ENCODE measurements at regions not wholly inside any gene's neighbourhood (a gene's known extent, or its start where the extent isn't known, plus 50 kb on each side); places are given as distances from the start of the nearest gene placed in this dataset.

DNA sequence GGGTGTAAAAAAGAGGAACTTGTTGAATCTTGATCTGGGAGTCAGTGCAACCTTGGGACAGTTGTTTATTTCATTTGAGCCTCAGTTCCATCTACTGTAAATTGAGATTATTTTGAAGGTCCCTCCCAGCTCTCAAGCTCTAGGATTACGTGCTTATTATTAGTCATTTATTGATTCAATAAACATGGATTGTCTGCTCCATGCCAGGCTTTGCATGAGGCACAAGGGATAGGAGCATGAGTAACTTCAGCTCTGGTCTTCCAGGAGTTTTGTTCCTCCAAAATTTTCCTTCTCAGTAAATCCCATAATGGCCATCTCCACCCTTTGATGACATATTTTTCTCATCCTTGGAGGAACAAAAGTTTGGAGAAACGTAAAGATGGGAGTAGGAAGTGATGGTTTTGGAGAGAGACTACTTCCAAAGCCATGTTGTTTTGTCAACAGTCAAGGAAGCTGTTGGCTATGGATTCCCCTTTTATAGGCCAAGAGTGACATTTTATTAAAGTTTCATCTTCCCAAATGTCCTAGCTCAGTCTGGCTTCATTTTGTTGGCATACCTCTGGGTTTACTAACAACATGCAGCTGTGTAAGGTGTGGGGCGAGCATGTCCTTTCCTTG lies 244.6 kb downstream of the DMRT2 start:
- no peaks in the 10 kb centered on the region for H3K27me3 Mint-ChIP-seq
- H3K27ac Mint-ChIP-seq, result no peak overlapping the region
- no peaks in the 10 kb centered on the region for H3K4me1 Mint-ChIP-seq
- no peak for DNase-seq
- no peak for ATAC-seq (ENCODE audit: low read depth)
- H3K36me3 Mint-ChIP-seq, result no peaks in the 10 kb centered on the region
- POLR2A ChIA-PET, result no interaction called here
- no peaks in the 10 kb centered on the region for H3K9me3 Mint-ChIP-seq
- no peak overlapping the region for H3K4me3 Mint-ChIP-seq

DNA sequence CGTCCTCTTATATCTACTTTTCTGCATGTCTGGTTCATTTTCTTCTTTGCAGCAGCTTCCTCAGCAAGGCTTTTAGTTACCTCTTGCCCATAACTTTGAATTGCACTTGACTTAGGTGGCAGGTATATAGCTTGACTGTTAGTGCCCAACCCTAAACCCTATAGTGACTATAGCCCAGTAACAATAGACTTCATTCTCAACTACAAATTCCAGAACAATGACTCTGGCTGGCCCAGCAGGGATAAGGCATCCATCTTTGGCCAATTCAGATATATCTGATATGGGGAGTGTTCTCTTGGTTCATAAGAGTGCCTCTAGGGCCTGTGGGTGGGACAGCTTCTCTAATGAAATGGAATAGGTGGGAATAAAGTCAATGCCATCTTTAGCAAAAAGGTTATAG lies 246.2 kb downstream of the DMRT2 start:
- Mint-ChIP-seq H3K27me3 (no peaks in the 10 kb centered on the region), H3K27ac (no peak overlapping the region), H3K4me3 (no peak overlapping the region), H3K9me3 (no peaks in the 10 kb centered on the region), H3K36me3 (no peaks in the 10 kb centered on the region), H3K4me1 (no peaks in the 10 kb centered on the region)
- POLR2A ChIA-PET, result no interaction called here
- ATAC-seq (ENCODE audit: low read depth) (no peak), DNase-seq (no peak)

DNA sequence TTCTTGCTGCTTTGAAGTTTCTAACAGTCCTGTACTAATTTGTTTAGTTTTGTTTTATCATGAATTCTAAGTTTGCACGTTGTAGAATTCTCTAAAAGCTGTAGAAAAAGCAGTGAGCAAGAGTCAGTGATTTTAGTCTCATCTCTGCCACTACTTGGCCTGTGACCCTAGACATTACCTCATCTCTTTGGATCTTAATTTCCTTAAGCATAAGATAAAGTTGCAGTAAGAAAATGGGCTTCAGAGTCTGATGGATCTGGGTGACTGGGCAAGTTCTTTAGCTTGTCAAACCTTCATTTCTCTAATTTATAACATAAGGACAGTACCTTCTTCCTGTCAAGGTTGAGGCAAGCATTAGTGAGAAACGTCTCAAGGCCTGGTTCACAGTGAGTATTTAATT lies 247.9 kb downstream of the DMRT2 start:
- Mint-ChIP-seq H3K9me3 (no peaks in the 10 kb centered on the region), H3K4me1 (no peaks in the 10 kb centered on the region), H3K27ac (no peak overlapping the region), H3K36me3 (no peaks in the 10 kb centered on the region), H3K27me3 (no peaks in the 10 kb centered on the region), H3K4me3 (no peak overlapping the region)
- ATAC-seq (ENCODE audit: low read depth), result no peak
- no peak for DNase-seq
- POLR2A ChIA-PET, result no interaction called here

- Mint-ChIP-seq H3K9me3 (no peaks in the 10 kb centered on the region), H3K4me1 (no peaks in the 10 kb centered on the region), H3K4me3 (no peak overlapping the region), H3K27me3 (no peaks in the 10 kb centered on the region), H3K36me3 (no peaks in the 10 kb centered on the region), H3K27ac (no peak overlapping the region)
- POLR2A ChIA-PET, result no interaction called here
- DNase-seq (no peak), ATAC-seq (ENCODE audit: low read depth) (no peak)
These were observed 250.8 kb downstream of the DMRT2 start for GRCh38 chr9:1300941-1301340.

- POLR2A ChIA-PET, result no interaction called here
- no peaks in the 10 kb centered on the region for H3K4me1 Mint-ChIP-seq
- DNase-seq (no peak), ATAC-seq (ENCODE audit: low read depth) (no peak)
- H3K36me3 Mint-ChIP-seq, result no peaks in the 10 kb centered on the region
- H3K4me3 Mint-ChIP-seq, result no peak overlapping the region
- H3K27ac Mint-ChIP-seq, result no peak overlapping the region
- no peaks in the 10 kb centered on the region for H3K9me3 Mint-ChIP-seq
- H3K27me3 Mint-ChIP-seq, result no peaks in the 10 kb centered on the region
These were observed 253.8 kb downstream of the DMRT2 start for GRCh38 chr9:1303932-1304331.

DNA sequence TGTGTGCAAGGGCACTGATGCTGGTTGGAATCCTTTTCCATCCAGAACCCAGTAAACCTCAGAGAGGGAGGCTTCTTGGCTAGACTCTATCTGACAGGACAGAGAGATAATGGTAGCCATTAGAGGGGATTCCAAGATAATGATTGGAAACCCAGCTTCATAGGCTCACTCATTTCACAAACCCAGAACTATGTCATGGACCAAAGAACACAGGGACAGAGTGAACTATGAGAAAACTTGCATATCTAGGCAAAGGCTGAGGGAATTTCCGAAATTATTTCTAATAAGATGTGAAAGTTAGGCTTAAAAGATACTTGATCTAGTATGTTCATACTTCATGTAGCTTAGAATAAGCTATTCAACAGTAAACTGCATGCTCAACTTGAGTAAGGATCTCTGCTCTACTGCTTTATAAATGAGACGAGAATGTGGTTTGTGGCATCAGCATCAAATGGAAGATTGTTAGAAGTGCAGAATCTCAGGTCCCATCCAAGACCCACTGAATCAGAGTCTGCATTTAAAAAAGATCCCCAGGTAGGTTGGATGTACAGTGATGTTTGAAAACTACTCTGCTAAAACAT lies 261.4 kb downstream of the DMRT2 start:
- Mint-ChIP-seq H3K36me3 (no peaks in the 10 kb centered on the region), H3K4me3 (no peak overlapping the region), H3K27me3 (no peaks in the 10 kb centered on the region), H3K27ac (no peak overlapping the region), H3K9me3 (no peaks in the 10 kb centered on the region), H3K4me1 (no peaks in the 10 kb centered on the region)
- ATAC-seq (ENCODE audit: low read depth), result no peak
- POLR2A ChIA-PET, result no interaction called here
- no peak for DNase-seq

DNA sequence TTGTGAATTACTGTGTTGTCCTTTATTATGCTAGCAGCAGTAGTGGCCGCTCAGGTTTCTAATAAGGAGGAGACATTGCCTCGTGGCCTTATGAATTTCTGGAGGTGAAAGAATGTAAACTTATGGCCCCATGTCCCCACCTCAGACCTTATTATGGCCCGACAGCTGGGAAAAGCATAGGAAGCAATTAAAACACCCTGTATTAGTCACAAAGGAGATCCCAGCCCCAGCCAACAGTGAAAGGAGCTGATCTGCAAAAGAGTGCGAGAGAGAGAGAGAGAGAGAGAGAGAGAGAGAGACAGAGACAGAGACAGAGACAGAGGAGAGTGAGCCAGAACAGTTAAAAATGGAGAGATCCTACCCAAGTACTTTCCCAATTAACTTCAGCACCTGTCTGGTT lies 269.3 kb downstream of the DMRT2 start:
- no peak for ATAC-seq (ENCODE audit: low read depth)
- Mint-ChIP-seq H3K27ac (no peak overlapping the region), H3K27me3 (peaks cover 5% of the 10 kb centered on the region), H3K36me3 (no peaks in the 10 kb centered on the region), H3K4me1 (no peaks in the 10 kb centered on the region), H3K9me3 (peaks cover 1% of the 10 kb centered on the region), H3K4me3 (no peak overlapping the region)
- POLR2A ChIA-PET, result no interaction called here
- no peak for DNase-seq

- H3K36me3 Mint-ChIP-seq, result no peaks in the 10 kb centered on the region
- POLR2A ChIA-PET, result no interaction called here
- ATAC-seq (ENCODE audit: low read depth), result no peak
- peaks cover 5% of the 10 kb centered on the region for H3K27me3 Mint-ChIP-seq
- DNase-seq, result no peak
- H3K9me3 Mint-ChIP-seq, result peaks cover 1% of the 10 kb centered on the region
- no peak overlapping the region for H3K27ac Mint-ChIP-seq
- no peak overlapping the region for H3K4me3 Mint-ChIP-seq
- no peaks in the 10 kb centered on the region for H3K4me1 Mint-ChIP-seq
These were observed 269.9 kb downstream of the DMRT2 start for GRCh38 chr9:1320051-1320557.

DNA sequence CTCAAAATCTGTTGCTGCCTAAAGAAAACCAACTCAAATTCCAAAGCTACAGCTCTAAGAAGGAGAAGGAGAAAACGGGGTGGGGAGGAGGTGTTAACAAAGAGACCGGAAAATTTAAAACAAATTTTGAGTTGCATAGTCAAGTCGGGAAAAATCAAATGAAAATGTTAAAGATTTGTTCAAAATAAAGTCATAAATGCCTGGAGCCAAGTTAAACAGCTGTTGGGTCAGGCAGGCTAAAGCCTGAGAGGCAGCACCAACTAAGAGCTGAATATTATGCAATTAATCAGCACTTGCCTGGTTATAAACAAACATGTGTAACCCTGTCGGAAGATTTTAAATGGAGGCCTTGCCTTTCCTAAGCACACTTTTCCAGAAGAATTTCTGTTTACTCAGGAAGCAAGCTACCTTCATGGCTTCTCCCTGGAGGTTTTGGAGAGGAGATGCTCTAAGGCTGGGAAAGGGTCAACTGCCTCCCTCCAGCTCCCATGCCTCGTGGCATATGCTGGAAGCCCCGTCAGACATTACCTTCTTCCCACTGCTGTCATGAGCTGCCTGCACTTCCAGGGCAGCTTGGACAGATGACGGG lies 270.5 kb downstream of the DMRT2 start:
- DNase-seq (no peak), ATAC-seq (ENCODE audit: low read depth) (no peak)
- POLR2A ChIA-PET, result no interaction called here
- Mint-ChIP-seq H3K27ac (no peak overlapping the region), H3K36me3 (no peaks in the 10 kb centered on the region), H3K4me1 (no peaks in the 10 kb centered on the region), H3K27me3 (peaks cover 5% of the 10 kb centered on the region), H3K9me3 (peaks cover 1% of the 10 kb centered on the region), H3K4me3 (no peak overlapping the region)

DNA sequence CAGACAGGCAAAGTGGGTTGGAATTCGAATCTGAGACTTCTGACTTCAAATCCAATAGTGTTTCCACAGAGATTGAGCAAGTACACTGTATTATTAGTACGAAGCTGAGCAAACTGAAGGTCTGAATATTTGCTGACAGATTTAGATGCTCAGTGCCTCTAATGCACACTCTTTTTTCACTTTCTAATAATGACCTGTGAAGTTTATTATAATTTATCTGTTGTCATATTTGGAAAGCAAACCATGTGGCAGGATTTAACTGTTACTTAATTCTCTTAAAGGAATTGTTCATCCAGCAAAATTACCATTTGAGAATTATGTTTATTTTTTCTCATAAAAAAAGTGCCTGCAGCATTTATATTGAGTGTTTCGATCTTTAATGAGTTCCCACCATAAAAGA lies 277.3 kb downstream of the DMRT2 start:
- POLR2A ChIA-PET, result no interaction called here
- Mint-ChIP-seq H3K4me3 (no peak overlapping the region), H3K27me3 (no peaks in the 10 kb centered on the region), H3K27ac (no peak overlapping the region), H3K36me3 (no peaks in the 10 kb centered on the region), H3K9me3 (no peaks in the 10 kb centered on the region), H3K4me1 (no peaks in the 10 kb centered on the region)
- DNase-seq (no peak), ATAC-seq (ENCODE audit: low read depth) (no peak)

DNA sequence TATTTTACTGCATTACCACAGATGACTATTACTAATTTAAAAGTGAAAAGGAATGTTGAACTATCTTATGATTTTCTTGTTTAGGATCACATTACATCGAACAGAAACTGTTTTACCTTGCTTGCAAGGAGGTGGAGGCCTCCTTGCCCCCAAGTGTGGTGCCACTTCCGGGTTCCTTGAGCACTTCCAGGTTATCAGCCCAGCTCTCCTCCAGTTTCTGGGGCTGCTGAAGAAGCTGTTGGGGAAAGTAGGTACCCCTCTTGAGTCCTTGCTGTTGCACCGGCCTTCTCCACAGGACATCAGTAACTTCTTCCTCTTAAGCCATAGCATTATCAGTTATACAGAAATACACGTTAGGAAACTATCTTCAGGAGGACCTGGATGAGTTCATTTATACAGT lies 278.2 kb downstream of the DMRT2 start:
- DNase-seq (no peak), ATAC-seq (ENCODE audit: low read depth) (no peak)
- Mint-ChIP-seq H3K27ac (no peak overlapping the region), H3K9me3 (no peaks in the 10 kb centered on the region), H3K36me3 (no peaks in the 10 kb centered on the region), H3K27me3 (no peaks in the 10 kb centered on the region), H3K4me1 (no peaks in the 10 kb centered on the region), H3K4me3 (no peak overlapping the region)
- POLR2A ChIA-PET, result no interaction called here

- POLR2A ChIA-PET, result no interaction called here
- Mint-ChIP-seq H3K4me3 (no peak overlapping the region), H3K27ac (no peak overlapping the region), H3K27me3 (no peaks in the 10 kb centered on the region), H3K9me3 (no peaks in the 10 kb centered on the region), H3K36me3 (no peaks in the 10 kb centered on the region), H3K4me1 (no peaks in the 10 kb centered on the region)
- ATAC-seq (ENCODE audit: low read depth) (no peak), DNase-seq (no peak)
These were observed 281.4 kb downstream of the DMRT2 start for GRCh38 chr9:1331546-1332038.

GRCh38 chr9:1332156-1332555 lies 282.0 kb downstream of the DMRT2 start:
- no peaks in the 10 kb centered on the region for H3K27me3 Mint-ChIP-seq
- ATAC-seq (ENCODE audit: low read depth), result no peak
- no peaks in the 10 kb centered on the region for H3K9me3 Mint-ChIP-seq
- no peak overlapping the region for H3K4me3 Mint-ChIP-seq
- POLR2A ChIA-PET, result no interaction called here
- H3K27ac Mint-ChIP-seq, result no peak overlapping the region
- H3K36me3 Mint-ChIP-seq, result no peaks in the 10 kb centered on the region
- DNase-seq, result no peak
- H3K4me1 Mint-ChIP-seq, result no peaks in the 10 kb centered on the region

GRCh38 chr9:1335174-1335573 lies 285.0 kb downstream of the DMRT2 start:
- ATAC-seq (ENCODE audit: low read depth) (no peak), DNase-seq (no peak)
- POLR2A ChIA-PET, result no interaction called here
- Mint-ChIP-seq H3K36me3 (no peaks in the 10 kb centered on the region), H3K9me3 (peaks cover 1% of the 10 kb centered on the region), H3K4me1 (peaks cover under 1% of the 10 kb centered on the region), H3K27me3 (no peaks in the 10 kb centered on the region), H3K4me3 (no peak overlapping the region), H3K27ac (no peak overlapping the region)

Data from activated naive CD8-positive, alpha-beta T cell treated with anti-CD3 and anti-CD28 coated beads, Interleukin-2, amount 10 ng/mL, durations not matched to agents 7 days and 5 days (primary cell).